HepG2 (cell line): ENCODE measurements at regions not wholly inside any gene's neighbourhood (a gene's known extent, or its start where the extent isn't known, plus 50 kb on each side); places are given as distances from the start of the nearest gene placed in this dataset.

Experiments used
- ATAC-seq: fragments of 200-7000 bp; cut with Tn5 transposase; 3 replicates; pipeline ENCODE4 v1.9.1; 2020; ENCODE audit warnings: mild to moderate bottlenecking, moderate library complexity
- BruUV-seq: library from RNA; stranded (reverse); fragments of 400-500 nt; replicated peaks from 2 replicates; lab custom pipeline; 2021; lab: Mats Ljungman, UMichigan
- CTCF ChIA-PET: fragments of 300-600 bp; formaldehyde crosslinking; extraction: SDS; loops from one replicate; lab custom pipeline; 2021; ENCODE audit warnings: low total read pairs, inconsistent platforms, low intra/inter-chr PET ratio; lab: Yijun Ruan, JAX
- POLR2A ChIA-PET: fragments of 350-600 bp; sonication (Branson Sonifier 250); formaldehyde crosslinking; loops from one replicate; lab custom pipeline; 2020; ENCODE audit warnings: antibody characterized with exemption, inconsistent platforms; lab: Yijun Ruan, JAX
- DNase-seq: peaks from one replicate; pipeline ENCODE4 v3.0.0-alpha.2; 2015; ENCODE audit warnings: low spot score
- FAIRE-seq: peaks from 3 replicates; lab custom pipeline; 2011; peaks lifted over from hg19 to GRCh38; lab: Jason Lieb, UNC
- H2AFZ ChIP-seq: one replicate; pipeline ENCODE4 v1.6.1; 2011; ENCODE audit warnings: low read length, inconsistent platforms
- H3K27ac ChIP-seq: fragments of 300-600 bp; 3 replicates; pipeline ENCODE4 v1.8.0; 2011; ENCODE audit warnings: mixed run types, mild to moderate bottlenecking, mixed read lengths, low read length, inconsistent platforms; ENCODE audit not compliant: insufficient read depth; ENCODE audit errors: extremely low read length
- H3K27me3 ChIP-seq, 2 experiments: fragments of 200-600 bp in 1 of 2; 2 replicates in 1 of 2; 3 replicates in 1 of 2; pipeline versions ENCODE4 v1.6.0 to v1.8.0; 2011; ENCODE audit warnings: low read length in 2 of 2, mild to moderate bottlenecking in 2 of 2, moderate library complexity in 2 of 2, inconsistent platforms in 1 of 2; ENCODE audit not compliant: insufficient read depth in 2 of 2, control insufficient read depth in 1 of 2
- H3K36me3 ChIP-seq, 2 experiments: fragments of 200-600 bp in 1 of 2; replicated peaks in 1 of 2; 2 replicates in 1 of 2; 3 replicates in 1 of 2; pipeline versions ENCODE4 v1.5.1 to v1.8.0; 2011; ENCODE audit warnings: low read length in 2 of 2, inconsistent platforms in 1 of 2; ENCODE audit not compliant: insufficient read depth in 2 of 2, control insufficient read depth in 1 of 2
- H3K4me1 ChIP-seq: 2 replicates; pipeline ENCODE4 v1.5.1; 2012; ENCODE audit warnings: low read length, inconsistent platforms; ENCODE audit not compliant: insufficient read depth
- H3K4me2 ChIP-seq: 2 replicates; pipeline ENCODE4 v1.6.0; 2011; ENCODE audit warnings: low read depth, low read length, inconsistent platforms
- H3K4me3 ChIP-seq, 3 experiments: fragments of 200-600 bp in 1 of 3; sonication (generic), shearing (Covaris generic) in 1 of 3; replicated peaks in 1 of 3; 2 replicates each; pipeline ENCODE4 v1.5.1; 2011 to 2016; ENCODE audit warnings: low read length in 3 of 3, inconsistent platforms in 2 of 3, low read depth in 2 of 3, mild to moderate bottlenecking in 2 of 3, control low read depth in 1 of 3, mixed read lengths in 1 of 3; ENCODE audit not compliant: insufficient read depth in 1 of 3
- H3K79me2 ChIP-seq: one replicate; pipeline ENCODE4 v1.6.1; 2011; ENCODE audit warnings: low read length, inconsistent platforms; ENCODE audit not compliant: insufficient read depth
- H3K9ac ChIP-seq: 2 replicates; pipeline ENCODE4 v1.6.0; 2011; ENCODE audit warnings: mild to moderate bottlenecking, low read depth, low read length, inconsistent platforms; ENCODE audit not compliant: insufficient read depth
- H3K9me3 ChIP-seq: 2 replicates; pipeline ENCODE4 v1.5.1; 2012; ENCODE audit warnings: mild to moderate bottlenecking, low read length
- H4K20me1 ChIP-seq: 2 replicates; pipeline ENCODE4 v1.6.0; 2011; ENCODE audit warnings: inconsistent platforms, mild to moderate bottlenecking, low read length, moderate library complexity; ENCODE audit not compliant: insufficient read depth
- AGO2 ChIP-seq: fragments of 200-400 bp; formaldehyde crosslinking; optimal IDR thresholded peaks from 2 replicates; pipeline ENCODE3; 2017; ENCODE audit warnings: mild to moderate bottlenecking, low read depth, low read length, moderate library complexity
- ATF3 ChIP-seq: sonication (generic); formaldehyde crosslinking; IDR thresholded peaks from 2 replicates; pipeline ENCODE4 v1.4.0; 2020; ENCODE audit warnings: missing genetic modification reagents
- DPF2 ChIP-seq: sonication (generic); formaldehyde crosslinking; IDR thresholded peaks from 2 replicates; pipeline ENCODE4 v1.4.0; 2020; ENCODE audit warnings: mild to moderate bottlenecking, low read depth, missing genetic modification reagents, borderline replicate concordance
- PBX2 ChIP-seq: IDR thresholded peaks from 2 replicates; pipeline ENCODE4 v1.6.1; 2016; ENCODE audit warnings: control low read depth
- PRPF4 ChIP-seq: fragments of 200-400 bp; formaldehyde crosslinking; IDR thresholded peaks from 2 replicates; pipeline ENCODE4 v1.6.1; 2016; ENCODE audit warnings: low read length, low read depth; ENCODE audit not compliant: poor library complexity, severe bottlenecking
- SCMH1 ChIP-seq: sonication (generic); formaldehyde crosslinking; IDR thresholded peaks from 2 replicates; pipeline ENCODE4 v1.9.0; 2021; ENCODE audit warnings: missing genetic modification reagents, mild to moderate bottlenecking, borderline replicate concordance
- STAG1 ChIP-seq: sonication (generic); formaldehyde crosslinking; IDR thresholded peaks from 2 replicates; pipeline ENCODE4 v1.4.0; 2020; ENCODE audit warnings: missing genetic modification reagents
- ZMYM2 ChIP-seq: sonication (generic); formaldehyde crosslinking; IDR thresholded peaks from 2 replicates; pipeline ENCODE4 v1.8.0; 2022; ENCODE audit warnings: mild to moderate bottlenecking, missing genetic modification reagents
- ZNF136 ChIP-seq: sonication (generic); formaldehyde crosslinking; IDR thresholded peaks from 2 replicates; pipeline ENCODE4 v1.8.1; 2022; ENCODE audit warnings: low read depth, mild to moderate bottlenecking, moderate library complexity, missing genetic modification reagents
- ZNF292 ChIP-seq: sonication (generic); formaldehyde crosslinking; IDR thresholded peaks from 2 replicates; pipeline ENCODE4 v1.8.1; 2022; ENCODE audit warnings: mild to moderate bottlenecking, low read depth, missing genetic modification reagents, borderline replicate concordance
- ZNF460 ChIP-seq: sonication (generic); formaldehyde crosslinking; IDR thresholded peaks from 2 replicates; pipeline ENCODE4 v1.5.1; 2020; ENCODE audit warnings: missing genetic modification reagents, mild to moderate bottlenecking, borderline replicate concordance
- ZNF709 ChIP-seq: sonication (generic); formaldehyde crosslinking; IDR thresholded peaks from 2 replicates; pipeline ENCODE4 v1.5.0; 2020; ENCODE audit warnings: mild to moderate bottlenecking, missing genetic modification reagents
- WGBS: methylation state at CpG from one replicate; pipeline ENCODE4 v1.1.6; 2017; ENCODE audit warnings: low lambda C conversion rate; 5-methylcytosine and 5-hydroxymethylcytosine counted together
- in situ Hi-C: cut with HindIII; loops from 2 replicates; pipeline ENCODE4 v1.10.0; 2017; ENCODE audit warnings: low pct_unique_long_range_greater_than_20kb; ENCODE audit not compliant: extremely low pct_ligation_motif_present
- intact Hi-C: fragments of 100-400 bp; cut with micrococcal nuclease; formaldehyde crosslinking; loops from one replicate; pipeline ENCODE4 v1.10.0; 2022; ENCODE audit not compliant: unreplicated experiment
- TF ChIP-seq, protein P1 (sequence below): conservative IDR thresholded peaks from 2 replicates; pipeline ENCODE4 v1.6.1; 2018; ENCODE audit warnings: missing genetic modification reagents
- TF ChIP-seq, protein P2 (sequence below): IDR thresholded peaks from 2 replicates; pipeline ENCODE4 v1.6.1; 2016; ENCODE audit warnings: missing compliant biosample characterization, missing genetic modification reagents, borderline replicate concordance
- TF ChIP-seq, protein P3 (sequence below): sonication (generic); formaldehyde crosslinking; IDR thresholded peaks from 2 replicates; pipeline ENCODE4 v1.8.1; 2023; ENCODE audit warnings: mild to moderate bottlenecking, missing genetic modification reagents
- TF ChIP-seq, protein P4 (sequence below): sonication (generic); formaldehyde crosslinking; IDR thresholded peaks from 2 replicates; pipeline ENCODE4 v1.4.0; 2020; ENCODE audit warnings: low read depth, missing genetic modification reagents

DNA sequence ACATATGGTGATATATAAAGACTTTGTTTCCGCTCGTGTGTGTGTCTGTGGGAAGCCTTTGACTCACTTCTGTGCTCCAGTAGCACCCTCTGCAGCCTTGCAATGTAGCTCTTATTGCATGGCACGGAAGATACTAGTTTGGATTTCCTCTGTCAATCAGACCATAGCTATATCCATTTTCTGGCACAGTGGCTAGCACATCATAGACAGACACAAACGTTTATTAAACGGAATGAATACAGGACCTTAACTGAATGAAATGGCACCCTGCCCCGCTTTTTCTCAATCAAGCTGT is 124.0 kb upstream of the PTPN20 start:
- no peak overlapping the region for H2AFZ ChIP-seq
- peak overlapping the region; percentile 77 for H3K9ac ChIP-seq
- H3K4me2 ChIP-seq, result peak overlapping the region; percentile 74
- peak; percentile 24 for DNase-seq
- no peak for FAIRE-seq
- BruUV-seq, result no TSS peak
- intact Hi-C loops, result no loop called here
- ATAC-seq, result peak; percentile 5; the same call in 1 of the 3 replicates
- POLR2A ChIA-PET, result no interaction called here
- in situ Hi-C loops, result no loop called here
- peak overlapping the region; percentile 62 to 78 (median 64); a peak in 5 of 6 replicates for H3K4me3 ChIP-seq
- H4K20me1 ChIP-seq, result no peaks in the 10 kb centered on the region
- 16% methylated on average over 4 of the region's 6 CpGs for WGBS
- no peaks in the 10 kb centered on the region for H3K9me3 ChIP-seq
- H3K36me3 ChIP-seq, result 0 out of 5 replicates have a peak, but pooled peaks cover 0 to 2% of the 10 kb centered on the region in 2 experiments
- peaks cover 5% of the 10 kb centered on the region for H3K79me2 ChIP-seq
- H3K27ac ChIP-seq, result peak overlapping the region; percentile 75
- H3K4me1 ChIP-seq, result peaks cover 16% of the 10 kb centered on the region
- H3K27me3 ChIP-seq, result no peaks in the 10 kb centered on the region
- CTCF ChIA-PET, result no interaction called here
- TF ChIP-seq, protein P1, sequence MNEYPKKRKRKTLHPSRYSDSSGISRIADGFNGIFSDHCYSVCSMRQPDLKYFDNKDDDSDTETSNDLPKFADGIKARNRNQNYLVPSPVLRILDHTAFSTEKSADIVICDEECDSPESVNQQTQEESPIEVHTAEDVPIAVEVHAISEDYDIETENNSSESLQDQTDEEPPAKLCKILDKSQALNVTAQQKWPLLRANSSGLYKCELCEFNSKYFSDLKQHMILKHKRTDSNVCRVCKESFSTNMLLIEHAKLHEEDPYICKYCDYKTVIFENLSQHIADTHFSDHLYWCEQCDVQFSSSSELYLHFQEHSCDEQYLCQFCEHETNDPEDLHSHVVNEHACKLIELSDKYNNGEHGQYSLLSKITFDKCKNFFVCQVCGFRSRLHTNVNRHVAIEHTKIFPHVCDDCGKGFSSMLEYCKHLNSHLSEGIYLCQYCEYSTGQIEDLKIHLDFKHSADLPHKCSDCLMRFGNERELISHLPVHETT (CRISPR knock-in tag), result no peak
- TF ChIP-seq ZMYM2 (CRISPR knock-in tag) (no peak), DPF2 (CRISPR knock-in tag) (no peak), PRPF4 (no peak), AGO2 (no peak), PBX2 (CRISPR knock-in tag) (0 out of 2 replicates have a peak, but pooled peaks have one; percentile 23), ZNF292 (CRISPR knock-in tag) (no peak), ZNF709 (CRISPR knock-in tag) (no peak), ZNF136 (no peak), STAG1 (CRISPR knock-in tag) (peak; percentile 42), SCMH1 (no peak), ZNF460 (CRISPR knock-in tag) (no peak), ATF3 (CRISPR knock-in tag) (no peak)
- TF ChIP-seq, protein P2, sequence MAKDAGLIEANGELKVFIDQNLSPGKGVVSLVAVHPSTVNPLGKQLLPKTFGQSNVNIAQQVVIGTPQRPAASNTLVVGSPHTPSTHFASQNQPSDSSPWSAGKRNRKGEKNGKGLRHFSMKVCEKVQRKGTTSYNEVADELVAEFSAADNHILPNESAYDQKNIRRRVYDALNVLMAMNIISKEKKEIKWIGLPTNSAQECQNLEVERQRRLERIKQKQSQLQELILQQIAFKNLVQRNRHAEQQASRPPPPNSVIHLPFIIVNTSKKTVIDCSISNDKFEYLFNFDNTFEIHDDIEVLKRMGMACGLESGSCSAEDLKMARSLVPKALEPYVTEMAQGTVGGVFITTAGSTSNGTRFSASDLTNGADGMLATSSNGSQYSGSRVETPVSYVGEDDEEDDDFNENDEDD (CRISPR knock-in tag), result no peak
- TF ChIP-seq, protein P3, sequence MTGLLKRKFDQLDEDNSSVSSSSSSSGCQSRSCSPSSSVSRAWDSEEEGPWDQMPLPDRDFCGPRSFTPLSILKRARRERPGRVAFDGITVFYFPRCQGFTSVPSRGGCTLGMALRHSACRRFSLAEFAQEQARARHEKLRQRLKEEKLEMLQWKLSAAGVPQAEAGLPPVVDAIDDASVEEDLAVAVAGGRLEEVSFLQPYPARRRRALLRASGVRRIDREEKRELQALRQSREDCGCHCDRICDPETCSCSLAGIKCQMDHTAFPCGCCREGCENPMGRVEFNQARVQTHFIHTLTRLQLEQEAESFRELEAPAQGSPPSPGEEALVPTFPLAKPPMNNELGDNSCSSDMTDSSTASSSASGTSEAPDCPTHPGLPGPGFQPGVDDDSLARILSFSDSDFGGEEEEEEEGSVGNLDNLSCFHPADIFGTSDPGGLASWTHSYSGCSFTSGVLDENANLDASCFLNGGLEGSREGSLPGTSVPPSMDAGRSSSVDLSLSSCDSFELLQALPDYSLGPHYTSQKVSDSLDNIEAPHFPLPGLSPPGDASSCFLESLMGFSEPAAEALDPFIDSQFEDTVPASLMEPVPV, result no peak
- TF ChIP-seq, protein P4, sequence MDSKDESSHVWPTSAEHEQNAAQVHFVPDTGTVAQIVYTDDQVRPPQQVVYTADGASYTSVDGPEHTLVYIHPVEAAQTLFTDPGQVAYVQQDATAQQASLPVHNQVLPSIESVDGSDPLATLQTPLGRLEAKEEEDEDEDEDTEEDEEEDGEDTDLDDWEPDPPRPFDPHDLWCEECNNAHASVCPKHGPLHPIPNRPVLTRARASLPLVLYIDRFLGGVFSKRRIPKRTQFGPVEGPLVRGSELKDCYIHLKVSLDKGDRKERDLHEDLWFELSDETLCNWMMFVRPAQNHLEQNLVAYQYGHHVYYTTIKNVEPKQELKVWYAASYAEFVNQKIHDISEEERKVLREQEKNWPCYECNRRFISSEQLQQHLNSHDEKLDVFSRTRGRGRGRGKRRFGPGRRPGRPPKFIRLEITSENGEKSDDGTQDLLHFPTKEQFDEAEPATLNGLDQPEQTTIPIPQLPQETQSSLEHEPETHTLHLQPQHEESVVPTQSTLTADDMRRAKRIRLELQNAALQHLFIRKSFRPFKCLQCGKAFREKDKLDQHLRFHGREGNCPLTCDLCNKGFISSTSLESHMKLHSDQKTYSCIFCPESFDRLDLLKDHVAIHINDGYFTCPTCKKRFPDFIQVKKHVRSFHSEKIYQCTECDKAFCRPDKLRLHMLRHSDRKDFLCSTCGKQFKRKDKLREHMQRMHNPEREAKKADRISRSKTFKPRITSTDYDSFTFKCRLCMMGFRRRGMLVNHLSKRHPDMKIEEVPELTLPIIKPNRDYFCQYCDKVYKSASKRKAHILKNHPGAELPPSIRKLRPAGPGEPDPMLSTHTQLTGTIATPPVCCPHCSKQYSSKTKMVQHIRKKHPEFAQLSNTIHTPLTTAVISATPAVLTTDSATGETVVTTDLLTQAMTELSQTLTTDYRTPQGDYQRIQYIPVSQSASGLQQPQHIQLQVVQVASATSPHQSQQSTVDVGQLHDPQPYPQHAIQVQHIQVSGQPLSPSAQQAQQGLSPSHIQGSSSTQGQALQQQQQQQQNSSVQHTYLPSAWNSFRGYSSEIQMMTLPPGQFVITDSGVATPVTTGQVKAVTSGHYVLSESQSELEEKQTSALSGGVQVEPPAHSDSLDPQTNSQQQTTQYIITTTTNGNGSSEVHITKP (CRISPR knock-in tag), result no peak
